ENCODE measurements at regions not wholly inside any gene's neighbourhood (a gene's known extent, or its start where the extent isn't known, plus 50 kb on each side); places are given as distances from the start of the nearest gene placed in this dataset.

- Histone ChIP-seq H3K4ac (ENCODE audit: low read depth, low read length) (no peak overlapping the region), H2BK12ac (ENCODE audit: low read length) (no peak overlapping the region), H4K12ac (ENCODE audit: low read depth, low read length) (no peak overlapping the region), H2AK5ac (ENCODE audit: low read length) (no peak overlapping the region), H3K9ac (ENCODE audit: low read length) (no peak overlapping the region), H3K36me3 (ENCODE audit: control insufficient read depth in 1 of 2, insufficient read depth in 2 of 2, low read length in 2 of 2) (no peaks in the 10 kb centered on the region), H3K79me2 (ENCODE audit: control insufficient read depth, insufficient read depth, low read length, poor library complexity) (no peaks in the 10 kb centered on the region), H4K8ac (ENCODE audit: low read depth, low read length) (no peak overlapping the region), H3K27me3 (ENCODE audit: insufficient read depth, low read length) (no peaks in the 10 kb centered on the region), H3K4me1 (ENCODE audit: control insufficient read depth in 1 of 2, insufficient read depth in 2 of 2, low read length in 2 of 2) (no peaks in the 10 kb centered on the region), H2BK5ac (ENCODE audit: low read depth, low read length, poor library complexity) (no peak overlapping the region), H3K4me3 (ENCODE audit: low read depth, low read length) (no peak overlapping the region), H4K91ac (ENCODE audit: low read depth, low read length) (no peak overlapping the region), H3K4me2 (ENCODE audit: low read length) (no peak overlapping the region), H3K18ac (ENCODE audit: low read length) (no peak overlapping the region), H3K9me3 (ENCODE audit: insufficient read depth, low read depth, low read length) (no peaks in the 10 kb centered on the region), H3K23ac (ENCODE audit: low read length) (no peak overlapping the region), H3K14ac (ENCODE audit: low read length) (no peak overlapping the region), H2BK120ac (ENCODE audit: insufficient read depth, low read length, poor library complexity) (no peak overlapping the region), H3K79me1 (ENCODE audit: low read length) (no peaks in the 10 kb centered on the region), H3K27ac (ENCODE audit: low read depth, low read length) (no peak overlapping the region), H2AFZ (ENCODE audit: insufficient read depth, low read length, poor library complexity) (no peak overlapping the region)
- no CpG with 5 or more reads among the region's 4 CpGs for WGBS (ENCODE audit: extremely low coverage, insufficient coverage, insufficient read length)
- no peak for DNase-seq
Observed at GRCh38 chr14:71783088-71783487, 149.1 kb upstream of the RGS6 start.

- Histone ChIP-seq H3K79me1 (ENCODE audit: low read length) (no peaks in the 10 kb centered on the region), H3K4me2 (ENCODE audit: low read length) (no peak overlapping the region), H3K18ac (ENCODE audit: low read length) (no peak overlapping the region), H3K4me1 (ENCODE audit: control insufficient read depth in 1 of 2, insufficient read depth in 2 of 2, low read length in 2 of 2) (no peaks in the 10 kb centered on the region), H2BK12ac (ENCODE audit: low read length) (no peak overlapping the region), H2BK5ac (ENCODE audit: low read depth, low read length, poor library complexity) (no peak overlapping the region), H4K8ac (ENCODE audit: low read depth, low read length) (no peak overlapping the region), H3K9ac (ENCODE audit: low read length) (no peak overlapping the region), H3K79me2 (ENCODE audit: control insufficient read depth, insufficient read depth, low read length, poor library complexity) (no peaks in the 10 kb centered on the region), H2AK5ac (ENCODE audit: low read length) (no peak overlapping the region), H3K4me3 (ENCODE audit: low read depth, low read length) (no peak overlapping the region), H3K4ac (ENCODE audit: low read depth, low read length) (no peak overlapping the region), H3K23ac (ENCODE audit: low read length) (no peak overlapping the region), H4K12ac (ENCODE audit: low read depth, low read length) (no peak overlapping the region), H3K27ac (ENCODE audit: low read depth, low read length) (no peak overlapping the region), H2AFZ (ENCODE audit: insufficient read depth, low read length, poor library complexity) (no peak overlapping the region), H4K91ac (ENCODE audit: low read depth, low read length) (no peak overlapping the region), H3K14ac (ENCODE audit: low read length) (no peak overlapping the region), H3K36me3 (ENCODE audit: control insufficient read depth in 1 of 2, insufficient read depth in 2 of 2, low read length in 2 of 2) (no peaks in the 10 kb centered on the region), H3K9me3 (ENCODE audit: insufficient read depth, low read depth, low read length) (no peaks in the 10 kb centered on the region), H2BK120ac (ENCODE audit: insufficient read depth, low read length, poor library complexity) (no peak overlapping the region), H3K27me3 (ENCODE audit: insufficient read depth, low read length) (no peaks in the 10 kb centered on the region)
- DNase-seq, result no peak
- no CpG with 5 or more reads among the region's 4 CpGs for WGBS (ENCODE audit: extremely low coverage, insufficient coverage, insufficient read length)
Observed at GRCh38 chr14:71783786-71784185, 148.4 kb upstream of the RGS6 start.

GRCh38 chr14:71789005-71789404 lies 143.2 kb upstream of the RGS6 start:
- no peak overlapping the region for H4K12ac ChIP-seq (ENCODE audit: low read depth, low read length)
- no peaks in the 10 kb centered on the region for H3K36me3 ChIP-seq (ENCODE audit: control insufficient read depth in 1 of 2, insufficient read depth in 2 of 2, low read length in 2 of 2)
- H3K27ac ChIP-seq (ENCODE audit: low read depth, low read length), result no peak overlapping the region
- H3K4me3 ChIP-seq (ENCODE audit: low read depth, low read length), result no peak overlapping the region
- H4K91ac ChIP-seq (ENCODE audit: low read depth, low read length), result no peak overlapping the region
- H3K4me1 ChIP-seq (ENCODE audit: control insufficient read depth in 1 of 2, insufficient read depth in 2 of 2, low read length in 2 of 2), result no peaks in the 10 kb centered on the region
- H2BK120ac ChIP-seq (ENCODE audit: insufficient read depth, low read length, poor library complexity), result no peak overlapping the region
- no peak overlapping the region for H2BK12ac ChIP-seq (ENCODE audit: low read length)
- H3K14ac ChIP-seq (ENCODE audit: low read length), result no peak overlapping the region
- H4K8ac ChIP-seq (ENCODE audit: low read depth, low read length), result no peak overlapping the region
- H3K9me3 ChIP-seq (ENCODE audit: insufficient read depth, low read depth, low read length), result no peaks in the 10 kb centered on the region
- no peak overlapping the region for H3K9ac ChIP-seq (ENCODE audit: low read length)
- WGBS (ENCODE audit: extremely low coverage, insufficient coverage, insufficient read length), result no CpG with 5 or more reads among the region's 1 CpG
- no peak for DNase-seq
- H3K4ac ChIP-seq (ENCODE audit: low read depth, low read length), result no peak overlapping the region
- no peak overlapping the region for H3K23ac ChIP-seq (ENCODE audit: low read length)
- no peak overlapping the region for H2AFZ ChIP-seq (ENCODE audit: insufficient read depth, low read length, poor library complexity)
- no peaks in the 10 kb centered on the region for H3K79me1 ChIP-seq (ENCODE audit: low read length)
- no peaks in the 10 kb centered on the region for H3K79me2 ChIP-seq (ENCODE audit: control insufficient read depth, insufficient read depth, low read length, poor library complexity)
- no peak overlapping the region for H3K18ac ChIP-seq (ENCODE audit: low read length)
- no peaks in the 10 kb centered on the region for H3K27me3 ChIP-seq (ENCODE audit: insufficient read depth, low read length)
- H2AK5ac ChIP-seq (ENCODE audit: low read length), result no peak overlapping the region
- H3K4me2 ChIP-seq (ENCODE audit: low read length), result no peak overlapping the region
- H2BK5ac ChIP-seq (ENCODE audit: low read depth, low read length, poor library complexity), result no peak overlapping the region

DNA sequence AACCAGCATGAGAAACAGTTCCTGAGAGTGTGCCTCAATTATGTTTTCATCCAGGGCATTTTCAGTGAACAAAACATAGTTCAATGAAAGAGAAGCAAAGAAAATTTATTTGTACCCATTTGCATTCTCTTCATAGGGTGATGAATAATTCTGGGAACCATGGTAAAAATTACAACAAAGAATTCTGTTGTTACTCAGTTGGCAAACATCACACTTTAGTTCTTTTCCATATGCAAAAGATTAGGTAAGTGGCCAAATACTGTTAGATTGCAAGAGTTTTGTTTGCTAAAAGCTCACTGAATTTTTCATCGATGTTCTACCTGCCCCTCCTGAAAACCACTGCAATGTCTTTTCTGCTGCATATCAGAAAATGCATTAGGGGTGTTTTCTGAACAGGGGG lies 132.4 kb upstream of the RGS6 start:
- no peak overlapping the region for H2BK120ac ChIP-seq (ENCODE audit: insufficient read depth, low read length, poor library complexity)
- no peak overlapping the region for H2BK12ac ChIP-seq (ENCODE audit: low read length)
- H3K27me3 ChIP-seq (ENCODE audit: insufficient read depth, low read length), result no peaks in the 10 kb centered on the region
- H4K8ac ChIP-seq (ENCODE audit: low read depth, low read length), result no peak overlapping the region
- no peak overlapping the region for H3K4ac ChIP-seq (ENCODE audit: low read depth, low read length)
- no peak overlapping the region for H2AFZ ChIP-seq (ENCODE audit: insufficient read depth, low read length, poor library complexity)
- DNase-seq, result no peak
- no peak overlapping the region for H2AK5ac ChIP-seq (ENCODE audit: low read length)
- no peaks in the 10 kb centered on the region for H3K79me1 ChIP-seq (ENCODE audit: low read length)
- H3K4me3 ChIP-seq (ENCODE audit: low read depth, low read length), result no peak overlapping the region
- H3K9me3 ChIP-seq (ENCODE audit: insufficient read depth, low read depth, low read length), result no peaks in the 10 kb centered on the region
- H3K4me1 ChIP-seq (ENCODE audit: control insufficient read depth in 1 of 2, insufficient read depth in 2 of 2, low read length in 2 of 2), result no peaks in the 10 kb centered on the region
- H3K14ac ChIP-seq (ENCODE audit: low read length), result no peak overlapping the region
- WGBS (ENCODE audit: extremely low coverage, insufficient coverage, insufficient read length), result no CpG with 5 or more reads among the region's 1 CpG
- no peak overlapping the region for H3K4me2 ChIP-seq (ENCODE audit: low read length)
- H3K79me2 ChIP-seq (ENCODE audit: control insufficient read depth, insufficient read depth, low read length, poor library complexity), result no peaks in the 10 kb centered on the region
- H2BK5ac ChIP-seq (ENCODE audit: low read depth, low read length, poor library complexity), result no peak overlapping the region
- H3K36me3 ChIP-seq (ENCODE audit: control insufficient read depth in 1 of 2, insufficient read depth in 2 of 2, low read length in 2 of 2), result no peaks in the 10 kb centered on the region
- no peak overlapping the region for H3K23ac ChIP-seq (ENCODE audit: low read length)
- H3K27ac ChIP-seq (ENCODE audit: low read depth, low read length), result no peak overlapping the region
- no peak overlapping the region for H3K9ac ChIP-seq (ENCODE audit: low read length)
- H4K12ac ChIP-seq (ENCODE audit: low read depth, low read length), result no peak overlapping the region
- no peak overlapping the region for H4K91ac ChIP-seq (ENCODE audit: low read depth, low read length)
- no peak overlapping the region for H3K18ac ChIP-seq (ENCODE audit: low read length)
